DOHH2 (cell line): ENCODE measurements at regions not wholly inside any gene's neighbourhood (a gene's known extent, or its start where the extent isn't known, plus 50 kb on each side); places are given as distances from the start of the nearest gene placed in this dataset.

Experiments
- H3F3A ChIP-seq: fragments of 200-600 bp; sonication (generic), shearing (Covaris generic); 2 replicates; pipeline ENCODE4 v1.6.0; 2016; ENCODE audit warnings: antibody characterized with exemption, mild to moderate bottlenecking; ENCODE audit not compliant: control insufficient read depth, insufficient read depth
- H3K27ac ChIP-seq: fragments of 200-600 bp; sonication (generic); 2 replicates; pipeline ENCODE4 v1.5.1; 2014; ENCODE audit warnings: low read depth, mild to moderate bottlenecking, low read length, moderate library complexity
- H3K27me3 ChIP-seq: fragments of 200-600 bp; sonication (generic); 2 replicates; pipeline ENCODE4 v1.6.1; 2014; ENCODE audit warnings: mild to moderate bottlenecking, low read length, mixed read lengths; ENCODE audit not compliant: control insufficient read depth
- H3K36me3 ChIP-seq: fragments of 200-600 bp; sonication (generic); 2 replicates; pipeline ENCODE4 v1.6.1; 2014; ENCODE audit warnings: mild to moderate bottlenecking, low read length, moderate library complexity, mixed read lengths; ENCODE audit not compliant: control insufficient read depth
- H3K4me1 ChIP-seq: fragments of 200-600 bp; sonication (generic); 2 replicates; pipeline ENCODE4 v1.6.1; 2014; ENCODE audit warnings: mild to moderate bottlenecking, low read length, mixed read lengths; ENCODE audit not compliant: control insufficient read depth
- H3K4me2 ChIP-seq: fragments of 200-600 bp; sonication (generic); 2 replicates; pipeline ENCODE4 v1.6.0; 2014; ENCODE audit warnings: mild to moderate bottlenecking, low read length, moderate library complexity
- H3K4me3 ChIP-seq: fragments of 200-600 bp; sonication (generic); 2 replicates; pipeline ENCODE4 v1.5.1; 2014; ENCODE audit warnings: mild to moderate bottlenecking, low read length, mixed read lengths
- H3K79me2 ChIP-seq: fragments of 200-600 bp; sonication (generic); 2 replicates; pipeline ENCODE4 v1.6.1; 2014; ENCODE audit warnings: mild to moderate bottlenecking, low read length, mixed read lengths; ENCODE audit not compliant: control insufficient read depth
- H3K9me2 ChIP-seq: fragments of 200-600 bp; sonication (generic); replicated peaks from 2 replicates; pipeline ENCODE4 v1.6.1; 2014; ENCODE audit warnings: mild to moderate bottlenecking, low read length, mixed read lengths; ENCODE audit not compliant: control insufficient read depth
- H3K9me3 ChIP-seq: fragments of 200-600 bp; sonication (generic); 2 replicates; pipeline ENCODE4 v1.6.1; 2014; ENCODE audit warnings: antibody characterized with exemption, low read length, mixed read lengths; ENCODE audit not compliant: control insufficient read depth, insufficient read depth
- H4K20me1 ChIP-seq: fragments of 200-600 bp; sonication (generic); 2 replicates; pipeline ENCODE4 v1.6.0; 2014; ENCODE audit warnings: low read depth, mild to moderate bottlenecking, antibody characterized with exemption, low read length, moderate library complexity; ENCODE audit not compliant: control insufficient read depth, insufficient read depth
- EZH2phosphoT487 ChIP-seq: fragments of 200-600 bp; sonication (generic); IDR thresholded peaks from 2 replicates; pipeline ENCODE4 v1.6.1; 2017; ENCODE audit warnings: borderline replicate concordance, mild to moderate bottlenecking, antibody characterized with exemption, low read length, moderate library complexity, mixed read lengths
- TF ChIP-seq, protein P1 (sequence below): fragments of 200-600 bp; sonication (generic); IDR thresholded peaks from one replicate; pipeline ENCODE4 v1.5.1; 2014; ENCODE audit warnings: antibody characterized with exemption, mild to moderate bottlenecking, low read depth, low read length; ENCODE audit not compliant: poor library complexity, severe bottlenecking

DNA sequence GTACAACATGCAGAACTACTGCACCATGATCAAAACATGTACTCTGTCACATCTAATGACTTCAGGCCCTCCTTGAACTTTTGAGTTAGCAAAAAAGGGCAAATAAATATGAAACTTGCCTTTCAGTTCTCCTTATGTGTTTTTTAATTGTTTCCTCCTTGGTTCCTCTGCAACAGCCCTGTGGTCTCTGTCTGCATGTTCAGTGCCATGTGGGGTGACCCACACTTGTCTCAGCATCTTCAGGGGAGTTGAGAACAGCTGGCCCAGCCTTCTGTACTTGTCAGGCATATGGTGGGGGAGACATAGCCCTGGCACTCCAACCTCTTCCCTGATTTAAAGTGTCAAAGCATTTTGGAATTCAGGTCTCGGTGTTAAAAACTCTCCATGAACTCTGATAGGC lies 188.0 kb upstream of the PGRMC2 start:
- H3K4me2 ChIP-seq, result no peak overlapping the region
- H3K9me2 ChIP-seq, result no peaks in the 10 kb centered on the region
- H3K4me3 ChIP-seq, result no peak overlapping the region
- TF ChIP-seq, protein P1, sequence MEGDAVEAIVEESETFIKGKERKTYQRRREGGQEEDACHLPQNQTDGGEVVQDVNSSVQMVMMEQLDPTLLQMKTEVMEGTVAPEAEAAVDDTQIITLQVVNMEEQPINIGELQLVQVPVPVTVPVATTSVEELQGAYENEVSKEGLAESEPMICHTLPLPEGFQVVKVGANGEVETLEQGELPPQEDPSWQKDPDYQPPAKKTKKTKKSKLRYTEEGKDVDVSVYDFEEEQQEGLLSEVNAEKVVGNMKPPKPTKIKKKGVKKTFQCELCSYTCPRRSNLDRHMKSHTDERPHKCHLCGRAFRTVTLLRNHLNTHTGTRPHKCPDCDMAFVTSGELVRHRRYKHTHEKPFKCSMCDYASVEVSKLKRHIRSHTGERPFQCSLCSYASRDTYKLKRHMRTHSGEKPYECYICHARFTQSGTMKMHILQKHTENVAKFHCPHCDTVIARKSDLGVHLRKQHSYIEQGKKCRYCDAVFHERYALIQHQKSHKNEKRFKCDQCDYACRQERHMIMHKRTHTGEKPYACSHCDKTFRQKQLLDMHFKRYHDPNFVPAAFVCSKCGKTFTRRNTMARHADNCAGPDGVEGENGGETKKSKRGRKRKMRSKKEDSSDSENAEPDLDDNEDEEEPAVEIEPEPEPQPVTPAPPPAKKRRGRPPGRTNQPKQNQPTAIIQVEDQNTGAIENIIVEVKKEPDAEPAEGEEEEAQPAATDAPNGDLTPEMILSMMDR, result no peak
- no peak for TF ChIP-seq EZH2phosphoT487
- H3K36me3 ChIP-seq, result no peaks in the 10 kb centered on the region
- H3K79me2 ChIP-seq, result no peaks in the 10 kb centered on the region
- H3F3A ChIP-seq, result no peaks in the 10 kb centered on the region
- no peaks in the 10 kb centered on the region for H3K27me3 ChIP-seq
- H4K20me1 ChIP-seq, result no peaks in the 10 kb centered on the region
- H3K9me3 ChIP-seq, result no peaks in the 10 kb centered on the region
- no peaks in the 10 kb centered on the region for H3K4me1 ChIP-seq
- no peak overlapping the region for H3K27ac ChIP-seq

DNA sequence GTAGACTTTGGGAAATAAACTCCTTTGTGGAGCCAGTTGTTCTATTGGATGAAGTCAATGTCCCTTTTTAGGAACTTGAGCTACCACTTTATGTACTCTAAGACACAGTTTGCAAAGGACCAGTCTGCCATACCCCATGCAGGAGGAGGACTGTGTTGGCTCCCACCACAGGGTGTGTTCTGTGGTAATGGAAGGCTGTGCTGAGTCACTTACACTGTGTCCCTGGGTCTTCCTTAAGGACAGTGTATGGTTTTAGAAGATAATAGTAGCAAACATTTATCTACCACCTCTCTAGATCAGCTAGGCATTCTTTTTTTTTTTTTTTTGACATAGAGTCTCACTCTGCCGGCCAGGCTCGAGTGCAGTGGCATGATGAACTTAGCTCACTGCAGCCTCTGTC lies 184.0 kb upstream of the PGRMC2 start:
- no peaks in the 10 kb centered on the region for H3K4me1 ChIP-seq
- no peaks in the 10 kb centered on the region for H3K9me2 ChIP-seq
- no peak overlapping the region for H3K4me3 ChIP-seq
- no peaks in the 10 kb centered on the region for H3K9me3 ChIP-seq
- no peaks in the 10 kb centered on the region for H4K20me1 ChIP-seq
- no peak for TF ChIP-seq EZH2phosphoT487
- TF ChIP-seq, protein P1, result no peak
- H3K79me2 ChIP-seq, result no peaks in the 10 kb centered on the region
- H3K4me2 ChIP-seq, result no peak overlapping the region
- no peaks in the 10 kb centered on the region for H3F3A ChIP-seq
- no peak overlapping the region for H3K27ac ChIP-seq
- H3K27me3 ChIP-seq, result no peaks in the 10 kb centered on the region
- no peaks in the 10 kb centered on the region for H3K36me3 ChIP-seq

DNA sequence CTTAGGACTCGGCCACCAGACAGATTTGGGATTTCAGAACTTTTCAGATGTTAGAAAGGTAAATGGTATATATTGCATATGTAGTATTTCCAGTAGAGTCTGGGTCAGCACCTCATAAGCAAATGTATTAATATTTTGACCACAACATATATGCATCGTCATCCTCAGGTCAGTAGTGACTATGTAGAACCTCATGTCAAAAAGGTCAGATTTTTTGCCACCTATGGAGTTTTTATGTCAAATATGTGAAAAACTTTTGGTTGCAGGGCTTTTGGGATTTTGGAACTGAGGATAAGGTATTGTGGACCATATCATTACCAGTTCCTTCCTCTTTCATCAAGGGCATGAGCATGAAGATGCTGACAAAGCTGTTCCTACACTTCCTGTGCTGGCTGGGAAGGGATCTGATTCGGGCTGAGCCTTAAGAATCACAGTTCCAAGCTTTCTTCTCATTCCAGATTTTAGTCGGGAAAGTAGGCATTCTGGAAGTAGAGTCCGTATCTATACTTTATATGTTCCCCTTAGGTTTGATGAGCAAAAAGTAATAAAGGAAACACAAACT lies 183.0 kb upstream of the PGRMC2 start:
- Histone ChIP-seq H3K9me2 (no peaks in the 10 kb centered on the region), H3K4me1 (no peaks in the 10 kb centered on the region), H3K9me3 (no peaks in the 10 kb centered on the region), H3K79me2 (no peaks in the 10 kb centered on the region), H4K20me1 (no peaks in the 10 kb centered on the region), H3F3A (no peaks in the 10 kb centered on the region), H3K36me3 (no peaks in the 10 kb centered on the region), H3K27me3 (no peaks in the 10 kb centered on the region), H3K4me3 (no peak overlapping the region), H3K27ac (no peak overlapping the region), H3K4me2 (no peak overlapping the region)
- TF ChIP-seq, protein P1, result no peak
- no peak for TF ChIP-seq EZH2phosphoT487
